ENCODE measurements at regions not wholly inside any gene's neighbourhood (a gene's known extent, or its start where the extent isn't known, plus 50 kb on each side); places are given as distances from the start of the nearest gene placed in this dataset.

GRCh38 chr14:81831128-81831820 is 297.6 kb upstream of the SEL1L start:
- no peak for TF ChIP-seq REST (IDR thresholded peaks at IDR 0.05; ENCODE audit: insufficient read depth in 1 of 2, low read depth in 2 of 2, low read length in 1 of 2)
- no peak for TF ChIP-seq CTCF (IDR thresholded peaks at IDR 0.05)
- no peak for TF ChIP-seq POLR2AphosphoS5 (IDR thresholded peaks at IDR 0.05; ENCODE audit: low read depth, low read length)
- TF ChIP-seq TCF7L2 (IDR thresholded peaks at IDR 0.05; ENCODE audit: low read depth, low read length) = no peak
